GM23338 (cell line): ENCODE measurements at regions not wholly inside any gene's neighbourhood (a gene's known extent, or its start where the extent isn't known, plus 50 kb on each side); places are given as distances from the start of the nearest gene placed in this dataset.

Source experiments
- ATAC-seq: fragments of 200-7000 bp; cut with Tn5 transposase; 3 replicates; pipeline ENCODE4 v1.9.1; 2020
- DNase-seq: peaks from one replicate; pipeline ENCODE4 v3.0.0-alpha.2; 2015; ENCODE audit warnings: low spot score
- H2AFZ ChIP-seq: fragments of 200-600 bp; sonication (generic); 2 replicates; pipeline ENCODE4 v1.8.0; 2016; ENCODE audit warnings: antibody characterized with exemption, mild to moderate bottlenecking, moderate library complexity
- H3F3A ChIP-seq: fragments of 200-600 bp; sonication (generic); replicated peaks from 2 replicates; pipeline ENCODE4 v1.8.0; 2017; ENCODE audit warnings: antibody characterized with exemption, mixed run types, low read depth
- H3K27ac ChIP-seq: fragments of 200-600 bp; sonication (generic); 2 replicates; pipeline ENCODE4 v1.6.1; 2016; ENCODE audit warnings: low read depth
- H3K27me3 ChIP-seq: fragments of 200-600 bp; sonication (generic); 2 replicates; pipeline ENCODE4 v1.8.0; 2016; ENCODE audit warnings: mild to moderate bottlenecking, mixed run types, moderate library complexity; ENCODE audit not compliant: insufficient read depth
- H3K36me3 ChIP-seq: fragments of 200-600 bp; sonication (generic); 2 replicates; pipeline ENCODE4 v1.8.0; 2016; ENCODE audit warnings: mild to moderate bottlenecking; ENCODE audit not compliant: insufficient read depth
- H3K4me1 ChIP-seq: fragments of 200-600 bp; sonication (generic); 2 replicates; pipeline ENCODE4 v1.8.0; 2016; ENCODE audit warnings: mild to moderate bottlenecking, moderate library complexity; ENCODE audit not compliant: insufficient read depth
- H3K4me2 ChIP-seq: fragments of 200-600 bp; sonication (generic); 2 replicates; pipeline ENCODE4 v1.7.1; 2017; ENCODE audit warnings: mixed run types
- H3K4me3 ChIP-seq: fragments of 200-600 bp; sonication (generic); 2 replicates; pipeline ENCODE4 v1.6.1; 2016; ENCODE audit warnings: mixed run types
- H3K79me2 ChIP-seq: fragments of 200-600 bp; sonication (generic); replicated peaks from 2 replicates; pipeline ENCODE4 v1.8.0; 2017; ENCODE audit warnings: mild to moderate bottlenecking; ENCODE audit not compliant: insufficient read depth
- H3K9me2 ChIP-seq: fragments of 200-600 bp; sonication (generic); 2 replicates; pipeline ENCODE4 v1.8.0; 2017; ENCODE audit not compliant: insufficient read depth
- H4K20me1 ChIP-seq: fragments of 200-600 bp; sonication (generic); replicated peaks from 2 replicates; pipeline ENCODE4 v1.8.0; 2017; ENCODE audit warnings: mild to moderate bottlenecking; ENCODE audit not compliant: insufficient read depth
- H3K27ac Mint-ChIP-seq: 2 replicates; pipeline ENCODE4 v1.8.0; 2020; ENCODE audit warnings: inconsistent platforms, mild to moderate bottlenecking, moderate library complexity, mixed read lengths
- H3K27me3 Mint-ChIP-seq: 3 replicates; pipeline ENCODE4 v1.8.0; 2022; ENCODE audit warnings: low read depth, mild to moderate bottlenecking, moderate library complexity, mixed read lengths, inconsistent platforms; ENCODE audit not compliant: insufficient read depth, poor library complexity
- H3K36me3 Mint-ChIP-seq: 3 replicates; pipeline ENCODE4 v1.8.0; 2021; ENCODE audit warnings: low read depth, mild to moderate bottlenecking, inconsistent platforms, moderate library complexity, mixed read lengths
- H3K4me1 Mint-ChIP-seq: 3 replicates; pipeline ENCODE4 v1.8.0; 2020; ENCODE audit warnings: mild to moderate bottlenecking, inconsistent platforms, mixed read lengths
- H3K4me3 Mint-ChIP-seq: 3 replicates; pipeline ENCODE4 v1.8.0; 2021; ENCODE audit warnings: moderate library complexity, mild to moderate bottlenecking, inconsistent platforms, mixed read lengths
- H3K9me3 Mint-ChIP-seq: 3 replicates; pipeline ENCODE4 v1.8.0; 2020; ENCODE audit warnings: moderate library complexity, mild to moderate bottlenecking, inconsistent platforms, mixed read lengths
- CREB1 ChIP-seq: fragments of 250-450 bp; sonication (Bioruptor Pico); IDR thresholded peaks from 2 replicates; pipeline ENCODE4 v1.5.0; 2020; ENCODE audit warnings: low read depth, mild to moderate bottlenecking, moderate library complexity
- ETS1 ChIP-seq: IDR thresholded peaks from 2 replicates; pipeline ENCODE4 v1.6.1; 2016; ENCODE audit warnings: antibody characterized with exemption
- NANOG ChIP-seq: IDR thresholded peaks from 2 replicates; pipeline ENCODE4 v1.6.1; 2016; ENCODE audit warnings: antibody characterized with exemption, borderline replicate concordance
- POLR2AphosphoS5 ChIP-seq: IDR thresholded peaks from 2 replicates; pipeline ENCODE4 v1.6.1; 2016; ENCODE audit warnings: antibody characterized with exemption, low read depth
- ZNF114 ChIP-seq: fragments of 250-450 bp; sonication (Bioruptor Pico); IDR thresholded peaks from 2 replicates; pipeline ENCODE4 v1.5.0; 2020; ENCODE audit warnings: mild to moderate bottlenecking, moderate library complexity
- ZNF331 ChIP-seq: fragments of 250-450 bp; sonication (Bioruptor Pico); IDR thresholded peaks from 2 replicates; pipeline ENCODE4 v1.5.0; 2020; ENCODE audit warnings: low read depth, mild to moderate bottlenecking, moderate library complexity
- ZNF462 ChIP-seq: fragments of 250-450 bp; sonication (Bioruptor Pico); IDR thresholded peaks from 2 replicates; pipeline ENCODE4 v1.5.0; 2020; ENCODE audit warnings: mild to moderate bottlenecking, moderate library complexity

GRCh38 chr4:152072906-152073305, 312.1 kb upstream of the GATB start (continued):
- TF ChIP-seq ZNF462 (CRISPR knock-in tag) (no peak), ETS1 (no peak), POLR2AphosphoS5 (no peak), ZNF331 (CRISPR knock-in tag) (no peak), CREB1 (CRISPR knock-in tag) (no peak)

- H3K9me3 Mint-ChIP-seq: no peaks in the 10 kb centered on the region; the same call in 2 of the 3 replicates
- no peaks in the 10 kb centered on the region for H3K36me3 Mint-ChIP-seq
- DNase-seq: no peak
- no peaks in the 10 kb centered on the region for H3K79me2 ChIP-seq
- H2AFZ ChIP-seq: no peak overlapping the region
- H3K27ac Mint-ChIP-seq: no peak overlapping the region
- ATAC-seq: no peak
- H3K4me3 ChIP-seq: no peak overlapping the region
- no peak overlapping the region for H3K27ac ChIP-seq
- peaks cover 14% of the 10 kb centered on the region for H3K27me3 Mint-ChIP-seq
- H3K4me1 Mint-ChIP-seq: peaks cover 7% of the 10 kb centered on the region
- H3K27me3 ChIP-seq: no peaks in the 10 kb centered on the region
- H3K36me3 ChIP-seq: 0 out of 2 replicates have a peak, but pooled peaks cover 3% of the 10 kb centered on the region
- no peaks in the 10 kb centered on the region for H3F3A ChIP-seq
- no peak overlapping the region for H3K4me2 ChIP-seq
- no peak overlapping the region for H3K4me3 Mint-ChIP-seq
- no peaks in the 10 kb centered on the region for H3K4me1 ChIP-seq
- H3K9me2 ChIP-seq: peaks cover 8% of the 10 kb centered on the region; the same call in 1 of the 2 replicates
- no peaks in the 10 kb centered on the region for H4K20me1 ChIP-seq
- TF ChIP-seq CREB1 (CRISPR knock-in tag) (no peak), POLR2AphosphoS5 (no peak), NANOG (no peak), ZNF462 (CRISPR knock-in tag) (no peak), ZNF331 (CRISPR knock-in tag) (no peak), ZNF114 (CRISPR knock-in tag) (no peak)
These were observed 311.2 kb upstream of the GATB start for GRCh38 chr4:152072001-152072485.
